ENCODE measurements at regions not wholly inside any gene's neighbourhood (a gene's known extent, or its start where the extent isn't known, plus 50 kb on each side); places are given as distances from the start of the nearest gene placed in this dataset.

DNA sequence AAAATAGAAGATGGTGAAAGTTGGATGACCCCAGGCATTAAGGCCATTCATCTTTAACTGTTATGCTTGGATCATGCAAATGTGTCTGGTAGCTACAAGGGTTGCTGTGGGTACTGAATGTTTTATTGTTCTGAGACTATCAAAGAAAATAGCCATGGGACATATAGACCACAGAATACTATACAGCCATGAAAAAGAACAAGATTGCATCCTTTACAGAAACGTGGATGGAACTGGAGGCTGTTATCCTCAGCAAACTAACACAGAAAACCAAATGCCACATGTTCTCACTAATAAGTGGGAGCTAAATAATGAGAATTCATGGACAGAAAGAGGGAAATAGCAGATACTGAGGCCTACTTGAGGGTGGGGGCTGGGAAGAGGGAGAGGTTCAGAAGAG is 249.0 kb downstream of the LTN1 start:
- TF ChIP-seq, protein P1, sequence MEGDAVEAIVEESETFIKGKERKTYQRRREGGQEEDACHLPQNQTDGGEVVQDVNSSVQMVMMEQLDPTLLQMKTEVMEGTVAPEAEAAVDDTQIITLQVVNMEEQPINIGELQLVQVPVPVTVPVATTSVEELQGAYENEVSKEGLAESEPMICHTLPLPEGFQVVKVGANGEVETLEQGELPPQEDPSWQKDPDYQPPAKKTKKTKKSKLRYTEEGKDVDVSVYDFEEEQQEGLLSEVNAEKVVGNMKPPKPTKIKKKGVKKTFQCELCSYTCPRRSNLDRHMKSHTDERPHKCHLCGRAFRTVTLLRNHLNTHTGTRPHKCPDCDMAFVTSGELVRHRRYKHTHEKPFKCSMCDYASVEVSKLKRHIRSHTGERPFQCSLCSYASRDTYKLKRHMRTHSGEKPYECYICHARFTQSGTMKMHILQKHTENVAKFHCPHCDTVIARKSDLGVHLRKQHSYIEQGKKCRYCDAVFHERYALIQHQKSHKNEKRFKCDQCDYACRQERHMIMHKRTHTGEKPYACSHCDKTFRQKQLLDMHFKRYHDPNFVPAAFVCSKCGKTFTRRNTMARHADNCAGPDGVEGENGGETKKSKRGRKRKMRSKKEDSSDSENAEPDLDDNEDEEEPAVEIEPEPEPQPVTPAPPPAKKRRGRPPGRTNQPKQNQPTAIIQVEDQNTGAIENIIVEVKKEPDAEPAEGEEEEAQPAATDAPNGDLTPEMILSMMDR (IDR thresholded peaks at IDR 0.05), result no peak
- no peak for TF ChIP-seq POLR2A (IDR thresholded peaks at IDR 0.05)

All from vagina (tissue), 2 donors.